Activated naive CD4-positive, alpha-beta T cell treated with anti-CD3 and anti-CD28 coated beads, Interleukin-2, amount 50 U/mL, for 24 hours (primary cell): ENCODE measurements at regions not wholly inside any gene's neighbourhood (a gene's known extent, or its start where the extent isn't known, plus 50 kb on each side); places are given as distances from the start of the nearest gene placed in this dataset.

Experiments used
- H3K27ac Mint-ChIP-seq: one replicate; pipeline ENCODE4 v1.8.0; 2021; ENCODE audit warnings: mild to moderate bottlenecking, mixed read lengths
- H3K27me3 Mint-ChIP-seq: one replicate; pipeline ENCODE4 v1.8.0; 2021; ENCODE audit warnings: mixed read lengths
- H3K36me3 Mint-ChIP-seq: one replicate; pipeline ENCODE4 v1.8.0; 2021; ENCODE audit warnings: mixed read lengths
- H3K4me1 Mint-ChIP-seq: one replicate; pipeline ENCODE4 v1.8.0; 2021; ENCODE audit warnings: mixed read lengths
- H3K4me3 Mint-ChIP-seq: one replicate; pipeline ENCODE4 v1.8.0; 2021; ENCODE audit warnings: mild to moderate bottlenecking, mixed read lengths
- H3K9me3 Mint-ChIP-seq: one replicate; pipeline ENCODE4 v1.8.0; 2021; ENCODE audit warnings: mixed read lengths

DNA sequence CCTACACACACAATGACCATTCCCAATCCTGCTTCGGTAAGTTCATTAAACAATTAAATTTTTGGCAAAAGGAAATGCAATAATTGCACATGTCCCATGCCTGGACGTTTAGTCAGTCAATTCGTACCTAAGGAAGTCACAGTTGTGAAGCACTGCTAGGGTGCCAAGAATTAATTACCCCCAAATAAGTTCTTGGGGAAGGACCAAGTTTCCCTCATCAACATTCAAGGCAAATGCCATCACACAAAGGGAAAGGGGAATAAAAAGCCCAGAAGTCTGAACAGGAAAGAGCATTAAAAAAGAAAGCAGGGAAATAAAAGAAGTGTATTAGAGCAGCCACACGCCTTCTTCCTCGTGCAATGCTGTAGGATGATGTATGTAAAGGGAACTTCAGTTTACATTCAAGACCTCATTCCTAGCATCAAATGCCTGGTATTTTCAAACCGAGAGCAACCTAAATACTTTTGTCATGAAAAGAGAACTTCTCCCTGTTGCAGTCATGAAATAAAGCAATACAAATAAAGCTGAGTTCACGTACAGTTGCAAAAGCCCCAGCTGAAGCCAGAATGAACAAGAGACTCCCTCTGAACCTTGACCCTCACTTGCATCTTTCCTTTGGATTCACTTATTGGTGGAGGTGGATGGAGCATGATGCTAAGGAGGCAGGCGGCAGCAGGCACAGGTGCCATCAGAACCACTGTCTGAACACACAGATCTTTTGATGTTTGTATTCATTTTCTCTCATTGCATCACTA, 124.0 kb upstream of the PPARGC1A start:
- H3K36me3 Mint-ChIP-seq, result no peaks in the 10 kb centered on the region
- no peak overlapping the region for H3K27ac Mint-ChIP-seq
- H3K27me3 Mint-ChIP-seq, result no peaks in the 10 kb centered on the region
- H3K4me1 Mint-ChIP-seq, result no peaks in the 10 kb centered on the region
- no peak overlapping the region for H3K4me3 Mint-ChIP-seq
- H3K9me3 Mint-ChIP-seq, result no peaks in the 10 kb centered on the region

DNA sequence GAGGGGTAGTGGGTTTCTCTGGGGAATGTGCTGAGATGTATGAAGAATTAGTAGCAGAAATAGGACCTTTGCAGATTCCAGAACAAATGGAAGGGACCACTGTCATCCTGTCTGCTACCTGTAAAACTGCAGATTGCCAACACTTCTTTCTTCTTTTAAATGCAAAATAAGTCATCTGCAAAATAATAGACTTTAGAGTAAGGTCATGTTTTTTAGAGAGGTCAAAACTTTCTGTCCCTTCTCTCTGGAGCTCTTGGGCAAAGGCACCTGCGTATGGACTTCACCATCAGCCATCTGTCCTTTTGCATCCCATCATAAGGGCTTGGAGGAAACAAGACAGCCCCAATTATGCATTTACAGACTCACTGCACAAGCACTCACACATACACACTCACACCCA, 121.1 kb upstream of the PPARGC1A start:
- Mint-ChIP-seq H3K4me1 (no peaks in the 10 kb centered on the region), H3K4me3 (no peak overlapping the region), H3K9me3 (no peaks in the 10 kb centered on the region), H3K27ac (no peak overlapping the region), H3K27me3 (no peaks in the 10 kb centered on the region), H3K36me3 (no peaks in the 10 kb centered on the region)

DNA sequence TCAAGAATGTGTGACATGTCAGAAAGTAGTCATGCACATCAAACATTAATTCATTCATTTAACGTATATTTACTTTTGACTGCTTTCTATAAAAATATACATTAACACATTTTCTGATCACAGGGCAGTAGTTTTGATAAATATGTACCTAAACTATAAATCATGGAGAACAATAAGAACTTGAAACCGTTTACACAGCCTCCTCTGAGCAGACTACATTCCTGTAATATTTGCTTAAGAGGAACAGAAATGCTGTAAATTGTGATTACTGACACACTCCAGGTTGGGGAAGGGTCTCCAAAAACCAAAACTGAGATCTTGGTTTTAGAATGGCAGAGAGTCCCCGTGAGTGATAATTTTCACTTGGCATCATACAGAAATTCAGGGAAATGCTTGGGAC, 120.7 kb upstream of the PPARGC1A start:
- Mint-ChIP-seq H3K4me3 (no peak overlapping the region), H3K36me3 (no peaks in the 10 kb centered on the region), H3K4me1 (no peaks in the 10 kb centered on the region), H3K27me3 (no peaks in the 10 kb centered on the region), H3K9me3 (no peaks in the 10 kb centered on the region), H3K27ac (no peak overlapping the region)

DNA sequence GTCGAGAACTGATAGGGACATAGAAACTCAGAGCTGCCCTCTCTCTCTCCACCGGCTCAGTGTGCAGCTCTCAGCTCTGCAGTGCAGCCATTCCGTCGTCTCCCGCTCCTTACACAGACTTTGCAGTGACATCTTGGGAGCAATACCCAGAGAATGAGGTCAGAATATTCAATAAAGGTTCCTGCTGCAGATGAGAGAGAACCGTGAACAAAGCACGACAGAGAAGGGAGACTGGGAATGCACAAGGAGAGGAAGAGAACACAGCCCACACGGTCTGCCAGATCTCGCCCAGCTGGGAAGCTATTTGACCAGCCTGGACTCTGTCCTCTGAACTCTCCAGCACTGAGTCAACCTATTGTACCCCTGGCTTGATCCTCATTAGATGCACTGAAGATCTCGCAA, 118.0 kb upstream of the PPARGC1A start:
- H3K4me1 Mint-ChIP-seq, result no peaks in the 10 kb centered on the region
- H3K9me3 Mint-ChIP-seq, result no peaks in the 10 kb centered on the region
- no peaks in the 10 kb centered on the region for H3K36me3 Mint-ChIP-seq
- H3K27ac Mint-ChIP-seq, result no peak overlapping the region
- no peak overlapping the region for H3K4me3 Mint-ChIP-seq
- H3K27me3 Mint-ChIP-seq, result no peaks in the 10 kb centered on the region

DNA sequence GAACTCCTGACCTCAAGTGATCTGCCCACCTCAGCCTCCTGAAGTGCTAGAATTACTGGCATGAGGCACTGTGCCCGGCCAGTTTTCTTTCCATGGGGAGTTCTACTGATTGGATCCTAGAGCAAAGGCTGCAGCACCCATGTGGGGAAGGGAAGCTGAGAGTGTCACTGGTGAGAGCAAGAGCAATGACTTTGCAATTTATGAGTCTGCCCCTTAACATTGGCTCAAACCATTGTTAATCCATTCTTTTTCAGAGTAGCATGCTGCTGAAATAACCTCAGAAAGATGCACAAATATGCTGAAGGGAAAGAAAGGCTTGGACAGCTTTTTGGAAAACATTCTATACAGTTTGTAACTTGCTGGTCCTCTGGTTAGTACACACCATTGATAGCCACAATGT, 116.4 kb upstream of the PPARGC1A start:
- H3K27ac Mint-ChIP-seq, result no peak overlapping the region
- no peak overlapping the region for H3K4me3 Mint-ChIP-seq
- H3K36me3 Mint-ChIP-seq, result no peaks in the 10 kb centered on the region
- no peaks in the 10 kb centered on the region for H3K4me1 Mint-ChIP-seq
- no peaks in the 10 kb centered on the region for H3K9me3 Mint-ChIP-seq
- no peaks in the 10 kb centered on the region for H3K27me3 Mint-ChIP-seq

DNA sequence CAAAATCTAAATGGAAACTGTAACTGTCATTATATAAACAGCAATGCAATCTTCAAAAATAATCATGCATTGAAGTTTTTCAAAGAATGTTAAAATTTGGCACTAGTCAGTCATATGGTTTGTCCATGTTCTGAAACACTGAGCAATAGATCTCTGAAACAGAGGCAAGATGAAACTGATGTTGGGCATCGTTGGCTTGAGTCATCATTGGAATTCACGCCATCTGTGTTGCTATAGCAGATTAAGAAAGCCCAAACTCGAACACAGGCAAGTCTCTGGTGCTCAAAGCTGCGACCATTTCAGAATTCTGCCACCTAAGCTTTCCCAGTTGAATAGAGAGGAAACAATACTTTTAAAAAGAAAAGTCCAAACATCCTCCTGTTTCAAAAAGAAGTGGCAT, 114.1 kb upstream of the PPARGC1A start:
- Mint-ChIP-seq H3K27me3 (no peaks in the 10 kb centered on the region), H3K4me3 (no peak overlapping the region), H3K9me3 (no peaks in the 10 kb centered on the region), H3K36me3 (no peaks in the 10 kb centered on the region), H3K4me1 (no peaks in the 10 kb centered on the region), H3K27ac (no peak overlapping the region)

DNA sequence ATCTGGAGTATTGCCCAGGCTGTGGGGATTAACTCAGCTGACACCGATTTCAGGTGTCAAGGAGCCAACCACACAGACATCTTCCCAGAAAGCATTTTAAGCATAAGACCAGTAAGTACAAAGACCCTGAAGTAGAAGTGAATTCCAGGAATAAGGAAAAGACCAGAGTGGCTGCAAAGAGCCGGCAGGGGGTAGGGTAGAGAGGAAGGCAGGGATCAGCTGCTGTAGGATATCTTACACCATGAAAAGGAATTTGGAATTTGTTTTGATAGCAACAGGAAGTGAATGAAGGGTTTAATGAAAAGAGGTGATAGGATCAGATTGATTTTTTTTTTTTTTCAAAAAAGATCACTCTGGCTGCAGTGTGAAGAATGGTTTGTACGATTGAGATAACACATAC, 113.6 kb upstream of the PPARGC1A start:
- Mint-ChIP-seq H3K36me3 (no peaks in the 10 kb centered on the region), H3K27ac (no peak overlapping the region), H3K4me3 (no peak overlapping the region), H3K27me3 (no peaks in the 10 kb centered on the region), H3K9me3 (no peaks in the 10 kb centered on the region), H3K4me1 (no peaks in the 10 kb centered on the region)

DNA sequence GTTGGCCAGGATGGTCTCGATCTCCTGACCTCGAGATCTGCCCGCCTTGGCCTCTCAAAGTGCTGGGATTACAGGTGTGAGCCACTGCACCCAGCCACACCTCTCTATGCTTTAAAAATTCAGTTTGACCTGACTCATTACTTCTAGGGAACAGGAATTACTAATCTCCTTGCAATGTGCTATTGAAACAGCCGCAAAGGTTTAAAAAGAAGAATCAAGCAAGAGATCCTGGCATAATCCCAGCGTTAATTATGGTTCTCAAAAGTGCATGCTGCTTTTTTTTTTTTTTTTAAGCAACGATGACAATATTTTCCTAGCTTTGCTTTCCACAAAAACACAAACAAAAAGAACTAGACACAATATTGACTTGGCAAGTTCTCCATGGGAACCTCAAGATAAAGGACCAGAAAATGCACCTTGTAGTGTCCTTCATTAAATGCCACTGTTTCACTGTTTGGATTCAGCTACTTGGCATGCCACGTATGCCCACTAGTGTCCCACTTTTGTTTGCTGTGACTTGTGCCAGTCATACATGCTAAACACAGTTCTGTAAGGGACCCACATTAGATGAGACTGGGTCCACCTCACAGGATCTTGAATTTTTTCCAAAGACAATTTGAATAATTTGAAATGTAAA, 112.6 kb upstream of the PPARGC1A start:
- H3K27ac Mint-ChIP-seq, result no peak overlapping the region
- no peaks in the 10 kb centered on the region for H3K27me3 Mint-ChIP-seq
- no peaks in the 10 kb centered on the region for H3K9me3 Mint-ChIP-seq
- no peaks in the 10 kb centered on the region for H3K4me1 Mint-ChIP-seq
- no peaks in the 10 kb centered on the region for H3K36me3 Mint-ChIP-seq
- H3K4me3 Mint-ChIP-seq, result no peak overlapping the region

DNA sequence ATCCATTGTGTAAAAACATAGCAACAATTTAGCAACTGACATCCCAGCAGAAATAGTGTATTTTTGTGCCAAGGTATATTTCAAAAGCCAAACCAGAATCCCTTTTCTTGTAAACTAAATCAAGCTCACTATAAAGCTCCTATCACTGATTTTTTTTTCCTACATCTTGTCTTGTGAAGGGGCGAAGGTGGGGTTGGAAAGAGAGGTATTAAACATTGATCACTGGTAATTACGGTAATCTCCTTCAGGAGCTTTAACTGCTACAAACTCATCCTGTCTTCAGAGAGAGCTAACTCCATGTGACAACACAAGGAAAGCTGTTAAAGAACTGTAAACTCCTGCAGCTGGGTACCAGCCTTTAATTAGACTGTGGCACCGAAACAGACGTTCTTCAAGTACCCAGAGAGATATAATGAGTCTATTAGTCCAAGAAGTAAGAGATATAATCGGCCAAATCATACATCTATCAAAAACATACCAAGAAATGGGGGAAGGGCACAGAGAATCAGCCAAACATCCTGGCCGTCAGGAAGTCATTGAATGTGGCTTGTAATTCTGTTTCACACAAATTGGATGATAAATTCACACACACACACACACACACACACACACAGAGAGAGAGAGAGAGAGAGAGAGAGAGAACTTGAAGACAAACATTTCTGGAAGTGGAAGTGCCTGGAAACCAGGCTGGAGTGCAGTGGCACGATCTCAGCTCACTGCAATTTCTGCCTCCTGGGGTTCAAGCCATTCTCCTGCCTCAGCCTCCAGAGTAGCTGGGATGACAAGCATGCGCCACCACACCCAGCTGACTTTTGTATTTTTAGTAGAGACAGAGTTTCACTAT, 111.9 kb upstream of the PPARGC1A start:
- no peaks in the 10 kb centered on the region for H3K36me3 Mint-ChIP-seq
- no peak overlapping the region for H3K4me3 Mint-ChIP-seq
- H3K4me1 Mint-ChIP-seq, result no peaks in the 10 kb centered on the region
- no peaks in the 10 kb centered on the region for H3K27me3 Mint-ChIP-seq
- no peak overlapping the region for H3K27ac Mint-ChIP-seq
- H3K9me3 Mint-ChIP-seq, result no peaks in the 10 kb centered on the region

DNA sequence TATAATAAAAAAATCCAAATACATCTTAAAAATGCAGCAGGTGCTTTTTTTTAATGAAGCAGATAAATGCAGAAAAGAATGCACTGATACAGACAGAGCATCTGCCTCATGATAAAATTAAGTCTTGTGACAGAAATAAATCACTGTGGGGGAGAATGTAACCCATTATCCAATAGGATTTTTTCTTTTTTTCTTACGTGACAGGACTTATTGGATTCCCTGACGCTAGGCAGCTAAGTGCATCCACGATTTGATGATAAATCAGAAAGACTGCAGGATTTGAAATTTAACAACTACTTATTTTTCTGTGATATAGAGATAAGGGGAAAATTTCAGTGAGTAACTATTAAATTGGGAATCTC, 110.6 kb upstream of the PPARGC1A start:
- Mint-ChIP-seq H3K36me3 (no peaks in the 10 kb centered on the region), H3K27me3 (no peaks in the 10 kb centered on the region), H3K9me3 (no peaks in the 10 kb centered on the region), H3K4me3 (no peak overlapping the region), H3K4me1 (no peaks in the 10 kb centered on the region), H3K27ac (no peak overlapping the region)

DNA sequence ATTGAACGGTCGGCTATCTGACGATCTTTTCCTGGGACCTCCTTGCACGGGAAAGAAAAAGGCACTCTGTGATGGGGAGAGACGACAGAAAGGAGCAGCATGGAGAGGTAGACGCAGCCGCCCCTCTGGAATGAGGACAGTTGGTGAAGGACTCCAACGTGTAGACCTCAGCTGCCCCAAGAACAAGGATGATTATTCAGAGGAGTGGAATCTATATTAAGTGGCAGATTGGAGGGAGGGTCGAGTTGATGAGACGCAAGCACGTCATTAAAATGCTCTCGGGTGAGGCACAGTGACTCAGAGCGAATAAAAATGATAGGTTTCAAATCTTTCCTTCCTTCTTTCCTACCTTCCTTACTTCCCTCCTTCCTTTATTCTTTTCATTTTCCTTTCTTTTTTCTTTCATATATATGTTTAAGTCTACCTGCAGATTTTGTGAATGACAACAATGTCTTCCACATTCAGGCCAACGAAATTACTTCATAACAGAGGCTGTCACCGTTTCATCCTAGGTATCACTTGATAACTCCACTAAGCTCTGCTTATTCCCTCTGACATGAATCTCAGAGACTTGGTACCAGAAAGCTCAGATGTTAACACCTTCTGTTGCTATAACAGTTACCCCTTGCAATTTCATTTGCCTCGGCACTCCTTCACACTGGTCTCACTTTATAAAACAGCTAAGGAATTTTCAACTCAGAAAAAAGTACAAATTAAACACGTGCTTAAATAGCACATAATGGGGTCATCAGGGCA, 110.0 kb upstream of the PPARGC1A start:
- Mint-ChIP-seq H3K27me3 (no peaks in the 10 kb centered on the region), H3K4me3 (no peak overlapping the region), H3K9me3 (no peaks in the 10 kb centered on the region), H3K36me3 (no peaks in the 10 kb centered on the region), H3K27ac (no peak overlapping the region), H3K4me1 (no peaks in the 10 kb centered on the region)

DNA sequence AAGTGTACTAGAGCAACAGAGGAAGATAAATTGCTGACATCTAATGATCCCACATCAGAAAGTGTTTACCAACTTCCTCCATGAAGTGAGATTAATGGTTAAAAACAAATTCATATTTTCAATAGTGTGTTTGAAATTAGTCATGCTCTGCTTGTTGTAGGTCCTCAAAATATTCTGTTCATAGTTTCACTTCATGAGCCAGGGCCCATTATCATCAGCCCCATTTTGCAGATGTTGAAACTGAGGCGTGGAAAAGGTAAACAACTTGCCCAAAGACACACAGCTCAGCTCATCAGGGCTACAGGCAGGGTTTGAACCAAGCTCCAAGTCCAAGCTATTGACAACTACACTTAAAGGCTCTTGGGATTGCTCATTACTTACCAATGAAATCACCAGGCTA, 103.5 kb upstream of the PPARGC1A start:
- H3K4me3 Mint-ChIP-seq, result no peak overlapping the region
- H3K4me1 Mint-ChIP-seq, result no peaks in the 10 kb centered on the region
- H3K36me3 Mint-ChIP-seq, result no peaks in the 10 kb centered on the region
- H3K27me3 Mint-ChIP-seq, result no peaks in the 10 kb centered on the region
- H3K27ac Mint-ChIP-seq, result no peak overlapping the region
- H3K9me3 Mint-ChIP-seq, result no peaks in the 10 kb centered on the region

DNA sequence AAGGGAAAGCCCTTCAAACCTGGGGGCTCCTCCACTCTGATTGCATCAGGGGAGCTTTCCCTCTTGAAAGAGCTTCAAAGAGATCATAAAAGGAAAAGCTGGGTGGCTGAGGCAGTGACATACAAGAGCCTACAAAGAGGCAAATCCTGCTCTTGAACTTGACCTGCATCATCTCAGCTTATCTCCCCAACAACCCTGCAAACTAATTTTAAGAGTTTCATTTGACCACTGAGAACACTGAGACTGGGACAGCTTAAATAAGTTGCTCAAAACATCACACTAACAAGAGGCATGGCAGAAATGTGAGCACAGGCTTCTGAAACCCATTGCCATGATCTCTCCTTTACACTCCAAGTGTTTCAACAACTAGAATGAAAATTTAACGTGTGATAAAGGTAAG, 101.6 kb upstream of the PPARGC1A start:
- H3K9me3 Mint-ChIP-seq, result no peaks in the 10 kb centered on the region
- H3K27me3 Mint-ChIP-seq, result peaks cover under 1% of the 10 kb centered on the region
- H3K4me3 Mint-ChIP-seq, result no peak overlapping the region
- no peaks in the 10 kb centered on the region for H3K4me1 Mint-ChIP-seq
- H3K36me3 Mint-ChIP-seq, result no peaks in the 10 kb centered on the region
- no peak overlapping the region for H3K27ac Mint-ChIP-seq

DNA sequence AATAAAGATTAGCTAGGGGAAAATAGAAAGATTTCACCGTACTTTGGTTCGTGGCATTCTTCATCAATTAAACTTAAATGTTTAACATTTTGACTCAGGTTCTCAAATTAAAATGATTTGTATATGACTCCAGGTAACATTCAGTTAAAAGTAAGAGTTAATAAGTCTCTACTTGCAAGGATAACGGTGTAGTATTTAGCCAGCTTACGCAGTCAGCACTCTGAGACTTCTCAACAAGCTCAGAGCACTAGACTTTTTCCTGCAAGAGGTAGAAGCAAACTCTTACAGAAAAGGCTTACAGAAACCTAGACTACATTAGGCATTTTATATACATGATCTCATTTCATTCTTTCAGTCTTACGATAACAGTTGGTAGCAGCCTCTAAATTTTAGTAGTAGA, 96.4 kb upstream of the PPARGC1A start:
- no peaks in the 10 kb centered on the region for H3K9me3 Mint-ChIP-seq
- peaks cover 1% of the 10 kb centered on the region for H3K27me3 Mint-ChIP-seq
- no peaks in the 10 kb centered on the region for H3K36me3 Mint-ChIP-seq

DNA sequence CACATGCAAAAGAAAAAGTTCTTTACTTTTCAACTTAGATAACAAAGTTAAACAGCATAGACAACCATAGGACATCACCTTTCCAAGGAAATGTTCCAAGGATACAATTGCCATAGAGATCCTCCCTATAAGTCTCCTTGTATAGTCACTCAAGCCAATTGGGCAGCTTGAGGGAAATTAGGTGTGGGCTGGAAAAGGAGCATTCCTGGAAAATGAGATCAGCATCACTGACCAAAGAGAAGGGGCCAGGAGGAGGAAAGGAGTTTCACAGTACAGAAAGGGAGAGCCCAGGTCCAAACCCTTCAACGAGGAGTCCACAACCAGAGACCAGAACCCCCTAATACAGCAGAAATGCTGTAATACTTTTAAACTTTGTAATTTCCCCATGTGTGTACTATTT, 91.5 kb upstream of the PPARGC1A start:
- Mint-ChIP-seq H3K9me3 (no peaks in the 10 kb centered on the region), H3K36me3 (no peaks in the 10 kb centered on the region), H3K4me1 (no peaks in the 10 kb centered on the region), H3K4me3 (no peak overlapping the region), H3K27ac (no peak overlapping the region), H3K27me3 (peaks cover 2% of the 10 kb centered on the region)

More for the DNA sequence above, 96.4 kb upstream of the PPARGC1A start:
- Mint-ChIP-seq H3K4me1 (no peaks in the 10 kb centered on the region), H3K4me3 (no peak overlapping the region), H3K27ac (no peak overlapping the region)

DNA sequence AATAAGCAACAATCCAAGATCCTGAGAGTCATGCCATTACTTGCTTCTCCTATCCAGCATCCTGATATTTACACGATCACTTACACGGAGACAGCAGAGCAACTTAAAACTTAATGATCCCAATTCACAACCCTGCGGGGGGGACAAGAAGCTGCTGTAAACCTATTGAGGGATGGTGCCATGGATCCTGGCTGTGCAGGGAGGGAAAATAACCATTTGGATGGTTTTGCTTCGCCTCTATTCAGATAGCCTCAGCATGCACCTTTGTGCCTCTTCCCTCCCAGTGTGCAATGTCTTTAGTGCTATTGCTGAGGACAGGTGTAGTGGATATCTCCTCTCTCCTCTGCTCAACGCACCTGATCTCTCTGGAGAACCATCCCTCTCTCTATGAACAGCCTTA, 89.7 kb upstream of the PPARGC1A start:
- Mint-ChIP-seq H3K27me3 (peaks cover 2% of the 10 kb centered on the region), H3K27ac (no peak overlapping the region), H3K9me3 (no peaks in the 10 kb centered on the region), H3K36me3 (no peaks in the 10 kb centered on the region), H3K4me1 (no peaks in the 10 kb centered on the region), H3K4me3 (no peak overlapping the region)
